ENCODE measurements at regions not wholly inside any gene's neighbourhood (a gene's known extent, or its start where the extent isn't known, plus 50 kb on each side); places are given as distances from the start of the nearest gene placed in this dataset.

DNA sequence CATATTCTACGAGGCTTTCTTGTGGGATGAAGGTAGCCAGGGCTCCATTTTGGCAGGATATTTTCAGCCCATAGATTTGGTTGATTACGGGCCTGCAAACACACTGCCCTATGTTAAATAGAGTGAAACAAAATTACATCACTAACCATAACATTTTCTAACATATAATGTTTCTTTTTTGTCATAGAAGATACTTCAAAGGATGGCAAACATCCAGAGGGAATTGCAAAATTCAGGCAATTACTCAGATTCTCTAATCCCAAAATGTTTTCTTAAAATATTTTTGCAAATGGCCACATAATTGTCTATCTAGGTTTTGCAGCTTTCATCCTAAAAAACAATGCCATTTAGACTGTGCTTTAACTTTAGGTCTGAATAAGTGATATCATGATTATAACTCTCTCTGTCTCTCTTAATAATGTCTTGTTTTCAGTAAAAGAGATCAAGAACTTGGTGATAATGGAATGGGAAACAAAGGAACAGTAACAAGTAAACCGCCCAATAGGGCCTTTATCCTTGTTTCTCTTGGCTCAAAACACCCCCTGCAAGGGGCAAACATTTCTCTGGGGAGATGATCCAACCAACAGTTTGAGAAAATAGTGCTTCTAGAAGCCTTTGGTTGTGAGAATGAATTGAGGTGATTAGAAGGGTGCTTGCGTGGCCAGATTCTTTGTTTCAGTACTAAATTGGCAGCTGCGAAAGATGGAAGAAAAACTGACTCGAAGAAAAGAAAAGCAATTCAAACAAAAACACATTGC is 54.4 kb upstream of the BTG1 start:
- no peak for DNase-seq

DNA sequence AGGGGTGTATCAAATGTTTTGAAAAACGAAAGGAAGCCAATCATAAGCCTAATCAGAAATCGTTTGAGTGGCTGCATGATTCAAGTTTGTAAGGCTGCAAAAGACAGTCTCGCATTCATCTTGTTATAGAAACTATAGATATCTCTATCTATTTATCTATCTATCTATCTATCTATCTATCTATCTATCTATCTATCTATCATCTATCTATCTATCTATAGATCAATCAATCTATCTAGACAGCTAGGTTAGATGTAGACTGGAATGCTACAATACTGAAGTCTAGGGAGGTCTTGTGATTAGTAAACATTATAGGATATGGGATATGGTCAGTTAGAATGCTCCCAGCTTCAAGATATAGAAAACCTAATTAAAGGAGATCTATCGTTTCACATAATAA is 52.2 kb upstream of the BTG1 start:
- DNase-seq = no peak

DNA sequence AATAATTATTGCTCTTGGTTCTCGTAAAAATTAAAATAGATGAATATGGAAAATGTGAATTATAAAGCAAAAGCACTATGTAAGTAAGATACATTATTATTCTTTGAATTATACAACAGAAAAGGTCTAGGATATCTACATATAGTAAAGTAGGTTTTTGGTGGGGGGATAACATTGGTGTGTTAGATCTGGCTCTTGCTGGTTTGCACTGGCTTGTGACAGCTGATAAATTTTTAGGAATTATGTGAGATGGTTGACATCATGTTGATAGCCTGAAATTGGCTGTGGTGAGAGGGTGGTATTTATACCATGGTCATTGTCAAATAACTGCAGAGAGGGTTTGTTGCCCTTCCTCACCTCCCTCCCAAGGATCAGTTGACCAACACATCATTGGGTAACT is 50.7 kb upstream of the BTG1 start:
- DNase-seq = no peak

All from amygdala (tissue), 56 donors.